ENCODE measurements at regions not wholly inside any gene's neighbourhood (a gene's known extent, or its start where the extent isn't known, plus 50 kb on each side); places are given as distances from the start of the nearest gene placed in this dataset.

DNA sequence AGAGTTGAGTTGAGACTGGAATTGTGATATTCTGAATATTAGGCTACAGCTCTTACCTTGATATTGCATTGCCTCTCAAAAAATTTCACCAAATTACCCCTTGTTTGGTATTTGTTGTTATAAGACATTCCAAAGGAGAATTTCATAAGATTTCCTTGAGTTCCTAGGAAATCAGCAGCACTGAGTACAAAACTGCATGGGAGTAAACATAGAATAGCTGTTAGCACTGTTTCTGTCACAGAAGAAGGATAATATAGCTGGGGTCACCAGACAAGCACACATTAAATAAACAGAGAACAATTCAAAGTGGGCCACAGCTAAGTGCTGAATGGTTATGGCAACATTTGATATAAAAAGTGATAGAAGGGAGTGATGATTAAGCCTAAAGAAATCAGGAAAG lies 724.3 kb downstream of the PRELID2 start:
- ChIA-PET CTCF (ENCODE audit: low intra/inter-chr PET ratio, low total read pairs) (no interaction called here), POLR2A (no interaction called here)
- FAIRE-seq (no peak), ATAC-seq (no peak), DNase-seq (ENCODE audit: low spot score) (no peak)
- TF ChIP-seq BRCA1 (CRISPR knock-in tag; IDR thresholded peaks at IDR 0.05) = no peak
- TF ChIP-seq CBX1 (IDR thresholded peaks at IDR 0.05; ENCODE audit: low read depth) = no peak
- TF ChIP-seq TOE1 (CRISPR knock-in tag; IDR thresholded peaks at IDR 0.05) = no peak
- no peak for TF ChIP-seq PTBP1 (IDR thresholded peaks at IDR 0.05; ENCODE audit: low read depth, low read length, poor library complexity, severe bottlenecking)
- no peak for TF ChIP-seq ZNF431 (CRISPR knock-in tag; IDR thresholded peaks at IDR 0.05; ENCODE audit: borderline replicate concordance, low read depth)
- TF ChIP-seq ZNF562 (CRISPR knock-in tag; IDR thresholded peaks at IDR 0.05; ENCODE audit: borderline replicate concordance) = no peak
- no peak for TF ChIP-seq ZNF569 (CRISPR knock-in tag; IDR thresholded peaks at IDR 0.05; ENCODE audit: borderline replicate concordance)
- no peak for TF ChIP-seq SOX13 (IDR thresholded peaks at IDR 0.05)
- no peak for TF ChIP-seq SOX13 (CRISPR knock-in tag; conservative IDR thresholded peaks at IDR 0.05 in 1 of 2, IDR thresholded peaks at IDR 0.05 in 1 of 2)
- no peak for TF ChIP-seq ZSCAN31 (CRISPR knock-in tag; IDR thresholded peaks at IDR 0.05; ENCODE audit: low read depth)
- no peak overlapping the region for H2AFZ ChIP-seq (ENCODE audit: low read length)
- H3K4me1 ChIP-seq (ENCODE audit: insufficient read depth, low read length) = no peaks in the 10 kb centered on the region
- no peaks in the 10 kb centered on the region for H3K36me3 ChIP-seq (replicated peaks in 1 of 2; ENCODE audit: control insufficient read depth in 1 of 2, insufficient read depth in 2 of 2, low read length in 2 of 2)
- no peaks in the 10 kb centered on the region for H4K20me1 ChIP-seq (ENCODE audit: insufficient read depth, low read length)
- H3K9me3 ChIP-seq (ENCODE audit: low read length) = no peaks in the 10 kb centered on the region
- no peaks in the 10 kb centered on the region for H3K27me3 ChIP-seq (ENCODE audit: control insufficient read depth in 1 of 2, insufficient read depth in 2 of 2, low read length in 2 of 2)
- no peak overlapping the region for H3K4me3 ChIP-seq (replicated peaks in 1 of 3; ENCODE audit: insufficient read depth in 1 of 3, low read depth in 2 of 3, low read length in 3 of 3)
- no TSS peak for BruUV-seq (replicated peaks)
- H3K9ac ChIP-seq (ENCODE audit: insufficient read depth, low read depth, low read length) = no peak overlapping the region
- no peak overlapping the region for H3K27ac ChIP-seq (ENCODE audit: extremely low read length, insufficient read depth, low read length)
- no peak overlapping the region for H3K4me2 ChIP-seq (ENCODE audit: low read depth, low read length)
- in situ Hi-C loops (cut with HindIII; ENCODE audit: extremely low pct_ligation_motif_present, low pct_unique_long_range_greater_than_20kb) = no loop called here
- no peaks in the 10 kb centered on the region for H3K79me2 ChIP-seq (ENCODE audit: insufficient read depth, low read length)
- intact Hi-C loops (cut with micrococcal nuclease; ENCODE audit: unreplicated experiment) = no loop called here

- Histone ChIP-seq H3K9ac (ENCODE audit: insufficient read depth, low read depth, low read length) (no peak overlapping the region), H3K9me3 (ENCODE audit: low read length) (no peaks in the 10 kb centered on the region), H2AFZ (ENCODE audit: low read length) (no peak overlapping the region), H3K4me1 (ENCODE audit: insufficient read depth, low read length) (no peaks in the 10 kb centered on the region), H3K4me2 (ENCODE audit: low read depth, low read length) (no peak overlapping the region), H3K27ac (ENCODE audit: extremely low read length, insufficient read depth, low read length) (no peak overlapping the region), H3K36me3 (replicated peaks in 1 of 2; ENCODE audit: control insufficient read depth in 1 of 2, insufficient read depth in 2 of 2, low read length in 2 of 2) (no peaks in the 10 kb centered on the region), H3K79me2 (ENCODE audit: insufficient read depth, low read length) (no peaks in the 10 kb centered on the region), H3K4me3 (replicated peaks in 1 of 3; ENCODE audit: insufficient read depth in 1 of 3, low read depth in 2 of 3, low read length in 3 of 3) (no peak overlapping the region), H4K20me1 (ENCODE audit: insufficient read depth, low read length) (no peaks in the 10 kb centered on the region), H3K27me3 (ENCODE audit: control insufficient read depth in 1 of 2, insufficient read depth in 2 of 2, low read length in 2 of 2) (no peaks in the 10 kb centered on the region)
- FAIRE-seq (no peak), DNase-seq (ENCODE audit: low spot score) (no peak), ATAC-seq (no peak)
- in situ Hi-C loops (cut with HindIII; ENCODE audit: extremely low pct_ligation_motif_present, low pct_unique_long_range_greater_than_20kb) (no loop called here), intact Hi-C loops (cut with micrococcal nuclease; ENCODE audit: unreplicated experiment) (no loop called here)
- POLR2A ChIA-PET = no interaction called here
- no TSS peak for BruUV-seq (replicated peaks)
- CTCF ChIA-PET (ENCODE audit: low intra/inter-chr PET ratio, low total read pairs) = no interaction called here
- WGBS (ENCODE audit: low lambda C conversion rate) = 37% methylated on average over 5 of the region's 5 CpGs
- TF ChIP-seq REXO4 (CRISPR knock-in tag; IDR thresholded peaks at IDR 0.05; ENCODE audit: borderline replicate concordance) (no peak), ZBTB7B (CRISPR knock-in tag; IDR thresholded peaks at IDR 0.05) (no peak), TCF12 (IDR thresholded peaks at IDR 0.05) (no peak), TCF12 (CRISPR knock-in tag; IDR thresholded peaks at IDR 0.05) (no peak), RAD51 (IDR thresholded peaks at IDR 0.05; ENCODE audit: borderline replicate concordance) (no peak), RBAK (CRISPR knock-in tag; IDR thresholded peaks at IDR 0.05) (no peak), ZNF776 (CRISPR knock-in tag; IDR thresholded peaks at IDR 0.05) (no peak), MAFF (IDR thresholded peaks at IDR 0.05; ENCODE audit: low read depth, low read length) (no peak)
- TF ChIP-seq, protein P1, sequence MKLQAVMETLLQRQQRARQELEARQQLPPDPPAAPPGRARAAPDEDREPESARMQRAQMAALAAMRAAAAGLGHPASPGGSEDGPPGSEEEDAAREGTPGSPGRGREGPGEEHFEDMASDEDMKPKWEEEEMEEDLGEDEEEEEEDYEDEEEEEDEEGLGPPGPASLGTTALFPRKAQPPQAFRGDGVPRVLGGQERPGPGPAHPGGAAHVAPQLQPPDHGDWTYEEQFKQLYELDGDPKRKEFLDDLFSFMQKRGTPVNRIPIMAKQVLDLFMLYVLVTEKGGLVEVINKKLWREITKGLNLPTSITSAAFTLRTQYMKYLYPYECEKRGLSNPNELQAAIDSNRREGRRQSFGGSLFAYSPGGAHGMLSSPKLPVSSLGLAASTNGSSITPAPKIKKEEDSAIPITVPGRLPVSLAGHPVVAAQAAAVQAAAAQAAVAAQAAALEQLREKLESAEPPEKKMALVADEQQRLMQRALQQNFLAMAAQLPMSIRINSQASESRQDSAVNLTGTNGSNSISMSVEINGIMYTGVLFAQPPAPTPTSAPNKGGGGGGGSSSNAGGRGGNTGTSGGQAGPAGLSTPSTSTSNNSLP (IDR thresholded peaks at IDR 0.05; ENCODE audit: low read depth, low read length) = no peak
- TF ChIP-seq, protein P2, sequence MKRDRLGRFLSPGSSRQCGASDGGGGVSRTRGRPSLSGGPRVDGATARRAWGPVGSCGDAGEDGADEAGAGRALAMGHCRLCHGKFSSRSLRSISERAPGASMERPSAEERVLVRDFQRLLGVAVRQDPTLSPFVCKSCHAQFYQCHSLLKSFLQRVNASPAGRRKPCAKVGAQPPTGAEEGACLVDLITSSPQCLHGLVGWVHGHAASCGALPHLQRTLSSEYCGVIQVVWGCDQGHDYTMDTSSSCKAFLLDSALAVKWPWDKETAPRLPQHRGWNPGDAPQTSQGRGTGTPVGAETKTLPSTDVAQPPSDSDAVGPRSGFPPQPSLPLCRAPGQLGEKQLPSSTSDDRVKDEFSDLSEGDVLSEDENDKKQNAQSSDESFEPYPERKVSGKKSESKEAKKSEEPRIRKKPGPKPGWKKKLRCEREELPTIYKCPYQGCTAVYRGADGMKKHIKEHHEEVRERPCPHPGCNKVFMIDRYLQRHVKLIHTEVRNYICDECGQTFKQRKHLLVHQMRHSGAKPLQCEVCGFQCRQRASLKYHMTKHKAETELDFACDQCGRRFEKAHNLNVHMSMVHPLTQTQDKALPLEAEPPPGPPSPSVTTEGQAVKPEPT (CRISPR knock-in tag; IDR thresholded peaks at IDR 0.05; ENCODE audit: low read depth) = no peak
Observed at GRCh38 chr5:145110181-145110580, 725.0 kb downstream of the PRELID2 start.

Data from HepG2 (cell line).